ENCODE measurements at regions not wholly inside any gene's neighbourhood (a gene's known extent, or its start where the extent isn't known, plus 50 kb on each side); places are given as distances from the start of the nearest gene placed in this dataset.

DNA sequence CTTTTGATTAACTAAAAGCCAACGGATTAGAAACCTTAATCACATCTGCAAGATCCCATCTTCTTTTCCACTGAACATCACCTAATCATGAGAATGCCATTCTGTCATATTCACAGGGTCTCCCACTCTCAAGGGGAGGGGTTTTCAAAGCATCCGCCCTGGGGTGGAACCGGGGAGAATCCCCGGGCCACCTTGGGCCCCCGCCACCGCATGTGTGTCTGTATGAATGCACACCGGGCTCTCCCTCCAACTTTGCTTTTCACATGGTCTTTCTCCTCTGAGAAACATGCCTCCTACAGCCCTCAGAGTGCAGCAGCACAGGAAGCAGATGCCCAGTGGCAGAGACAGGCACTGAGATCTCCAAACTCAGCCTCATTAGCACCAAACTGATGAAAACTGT lies 233.2 kb upstream of the PPP2R2D start:
- H3K9me3 ChIP-seq (ENCODE audit: control insufficient read depth in 2 of 3, low read length in 3 of 3), result peaks cover 0 to 3% (median 0%) of the 10 kb centered on the region in 3 experiments
- DNase-seq (no peak), ATAC-seq (no peak)
- Mint-ChIP-seq H3K9me3 (peaks cover 7 to 24% (median 10%) of the 10 kb centered on the region in 11 donors), H3K27ac (no peak overlapping the region), H3K4me1 (peaks cover 0 to 2% (median 0%) of the 10 kb centered on the region in 7 donors), H3K4me3 (no peak overlapping the region), H3K27me3 (peaks cover 0 to 27% (median 4%) of the 10 kb centered on the region in 5 donors), H3K36me3 (no peaks in the 10 kb centered on the region)
- no peaks in the 10 kb centered on the region for H3K36me3 ChIP-seq (ENCODE audit: control insufficient read depth in 2 of 3, insufficient read depth in 3 of 3, low read length in 3 of 3)
- no peak overlapping the region for H3K27ac ChIP-seq (ENCODE audit: low read depth, low read length)
- ChIA-PET CTCF (no interaction called here), POLR2A (no interaction called here)
- H3K4me1 ChIP-seq (ENCODE audit: control insufficient read depth in 2 of 2, insufficient read depth in 2 of 2, low read length in 2 of 2), result no peaks in the 10 kb centered on the region
- no peaks in the 10 kb centered on the region for H3K27me3 ChIP-seq (ENCODE audit: control insufficient read depth in 2 of 2, insufficient read depth in 2 of 2, low read length in 2 of 2)
- no peak overlapping the region for H3K4me3 ChIP-seq (ENCODE audit: low read length)
- intact Hi-C loops (cut with micrococcal nuclease), result no loop called here

DNA sequence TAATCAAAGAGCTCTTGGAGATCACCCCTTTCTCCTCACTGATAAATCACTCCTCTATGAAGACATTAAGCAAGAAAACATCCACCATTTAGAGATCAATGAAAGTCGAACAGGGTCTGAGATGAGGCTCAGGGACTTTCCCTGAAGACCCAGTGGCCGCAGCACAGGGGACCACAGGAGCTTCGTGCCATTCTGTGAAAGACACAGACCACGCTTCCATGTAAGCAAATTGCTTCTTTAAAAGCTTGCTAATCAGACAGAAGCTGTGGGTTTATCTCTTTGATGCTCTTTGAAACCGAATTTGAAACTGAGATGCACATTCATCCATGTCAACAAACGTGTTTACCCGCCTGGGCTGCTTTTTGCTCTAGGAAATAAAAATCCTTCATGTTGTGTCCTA lies 231.9 kb upstream of the PPP2R2D start:
- H3K4me1 Mint-ChIP-seq, result no peaks in the 10 kb centered on the region
- no peak overlapping the region for H3K27ac Mint-ChIP-seq
- ATAC-seq (no peak), DNase-seq (no peak)
- ChIA-PET POLR2A (no interaction called here), CTCF (no interaction called here)
- H3K27me3 ChIP-seq (ENCODE audit: control insufficient read depth in 2 of 2, insufficient read depth in 2 of 2, low read length in 2 of 2), result no peaks in the 10 kb centered on the region
- no peak overlapping the region for H3K27ac ChIP-seq (ENCODE audit: low read depth, low read length)
- H3K4me1 ChIP-seq (ENCODE audit: control insufficient read depth in 2 of 2, insufficient read depth in 2 of 2, low read length in 2 of 2), result no peaks in the 10 kb centered on the region
- H3K27me3 Mint-ChIP-seq, result peaks cover 0 to 20% (median 3%) of the 10 kb centered on the region in 5 donors
- H3K4me3 ChIP-seq (ENCODE audit: low read length), result no peak overlapping the region
- no peaks in the 10 kb centered on the region for H3K36me3 ChIP-seq (ENCODE audit: control insufficient read depth in 2 of 3, insufficient read depth in 3 of 3, low read length in 3 of 3)
- intact Hi-C loops (cut with micrococcal nuclease), result no loop called here
- H3K36me3 Mint-ChIP-seq, result no peaks in the 10 kb centered on the region
- H3K9me3 ChIP-seq (ENCODE audit: control insufficient read depth in 2 of 3, low read length in 3 of 3), result peaks cover 0 to 3% (median 0%) of the 10 kb centered on the region in 3 experiments
- peaks cover 6 to 31% (median 8%) of the 10 kb centered on the region in 11 donors for H3K9me3 Mint-ChIP-seq
- no peak overlapping the region for H3K4me3 Mint-ChIP-seq

DNA sequence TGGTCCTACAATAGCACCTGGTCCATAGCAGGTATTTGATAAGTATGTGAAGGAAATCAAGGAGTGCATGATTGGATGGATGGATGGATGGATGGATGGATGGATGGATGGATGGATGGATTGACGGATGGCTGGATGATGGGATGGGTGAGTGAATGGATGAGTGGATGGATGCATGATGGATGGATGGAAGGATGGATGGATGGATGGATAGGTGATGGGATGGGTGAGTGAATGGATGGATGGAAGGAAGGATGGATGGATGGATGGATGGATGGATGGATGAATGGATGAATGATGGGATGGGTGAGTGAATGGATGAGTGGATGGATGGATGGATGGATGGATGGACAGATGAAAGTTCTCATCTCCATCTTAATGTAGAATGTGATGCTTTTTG lies 231.0 kb upstream of the PPP2R2D start:
- no peaks in the 10 kb centered on the region for H3K27me3 ChIP-seq (ENCODE audit: control insufficient read depth in 2 of 2, insufficient read depth in 2 of 2, low read length in 2 of 2)
- peaks cover 0 to 19% (median 0%) of the 10 kb centered on the region in 5 donors for H3K27me3 Mint-ChIP-seq
- H3K4me1 Mint-ChIP-seq, result no peaks in the 10 kb centered on the region
- H3K4me3 Mint-ChIP-seq, result no peak overlapping the region
- no peak for ATAC-seq
- H3K4me3 ChIP-seq (ENCODE audit: low read length), result no peak overlapping the region
- H3K27ac Mint-ChIP-seq, result no peak overlapping the region
- no peaks in the 10 kb centered on the region for H3K36me3 ChIP-seq (ENCODE audit: control insufficient read depth in 2 of 3, insufficient read depth in 3 of 3, low read length in 3 of 3)
- peaks cover 6 to 31% (median 8%) of the 10 kb centered on the region in 11 donors for H3K9me3 Mint-ChIP-seq
- POLR2A ChIA-PET, result interaction anchor here (0.6 kb wide), 1 partner anchor 88 kb away, joined by 3 read pairs; no protein-coding TSS in a partner anchor
- intact Hi-C loops (cut with micrococcal nuclease), result no loop called here
- H3K27ac ChIP-seq (ENCODE audit: low read depth, low read length), result no peak overlapping the region
- peaks cover 0 to 3% (median 0%) of the 10 kb centered on the region in 3 experiments for H3K9me3 ChIP-seq (ENCODE audit: control insufficient read depth in 2 of 3, low read length in 3 of 3)
- no peak for DNase-seq
- H3K36me3 Mint-ChIP-seq, result no peaks in the 10 kb centered on the region
- no peaks in the 10 kb centered on the region for H3K4me1 ChIP-seq (ENCODE audit: control insufficient read depth in 2 of 2, insufficient read depth in 2 of 2, low read length in 2 of 2)
- CTCF ChIA-PET, result no interaction called here

DNA sequence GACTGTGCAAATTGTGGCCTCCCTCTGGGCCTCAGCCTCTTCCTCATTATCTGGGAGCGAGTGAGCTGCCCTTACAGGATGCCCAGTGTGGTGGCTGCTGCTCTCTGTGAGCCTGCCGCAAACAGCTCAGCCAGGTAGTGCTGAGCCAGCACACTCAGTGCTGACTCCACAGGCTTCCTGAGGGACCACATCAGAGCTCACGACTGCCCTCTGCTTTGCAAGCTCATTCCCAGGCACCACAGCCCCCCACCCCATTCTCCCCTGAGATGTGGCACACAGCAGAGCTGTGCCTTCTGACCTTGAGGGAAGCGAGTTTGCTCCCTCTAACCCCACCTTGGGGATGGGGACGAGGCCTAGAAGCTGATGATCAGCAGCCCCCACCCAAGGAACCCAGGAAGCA lies 230.5 kb upstream of the PPP2R2D start:
- H3K9me3 Mint-ChIP-seq, result peaks cover 6 to 31% (median 8%) of the 10 kb centered on the region in 11 donors
- no peak for ATAC-seq
- H3K27ac Mint-ChIP-seq, result no peak overlapping the region
- POLR2A ChIA-PET, result interaction anchor here (0.6 kb wide), 1 partner anchor 88 kb away, joined by 3 read pairs; no protein-coding TSS in a partner anchor
- Histone ChIP-seq H3K27ac (ENCODE audit: low read depth, low read length) (no peak overlapping the region), H3K27me3 (ENCODE audit: control insufficient read depth in 2 of 2, insufficient read depth in 2 of 2, low read length in 2 of 2) (no peaks in the 10 kb centered on the region), H3K4me3 (ENCODE audit: low read length) (no peak overlapping the region), H3K4me1 (ENCODE audit: control insufficient read depth in 2 of 2, insufficient read depth in 2 of 2, low read length in 2 of 2) (no peaks in the 10 kb centered on the region), H3K9me3 (ENCODE audit: control insufficient read depth in 2 of 3, low read length in 3 of 3) (peaks cover 0 to 3% (median 0%) of the 10 kb centered on the region in 3 experiments), H3K36me3 (ENCODE audit: control insufficient read depth in 2 of 3, insufficient read depth in 3 of 3, low read length in 3 of 3) (no peaks in the 10 kb centered on the region)
- DNase-seq, result no peak
- intact Hi-C loops (cut with micrococcal nuclease), result no loop called here
- CTCF ChIA-PET, result no interaction called here
- no peaks in the 10 kb centered on the region for H3K36me3 Mint-ChIP-seq
- H3K4me1 Mint-ChIP-seq, result no peaks in the 10 kb centered on the region
- H3K4me3 Mint-ChIP-seq, result no peak overlapping the region
- peaks cover 0 to 19% (median 0%) of the 10 kb centered on the region in 5 donors for H3K27me3 Mint-ChIP-seq

DNA sequence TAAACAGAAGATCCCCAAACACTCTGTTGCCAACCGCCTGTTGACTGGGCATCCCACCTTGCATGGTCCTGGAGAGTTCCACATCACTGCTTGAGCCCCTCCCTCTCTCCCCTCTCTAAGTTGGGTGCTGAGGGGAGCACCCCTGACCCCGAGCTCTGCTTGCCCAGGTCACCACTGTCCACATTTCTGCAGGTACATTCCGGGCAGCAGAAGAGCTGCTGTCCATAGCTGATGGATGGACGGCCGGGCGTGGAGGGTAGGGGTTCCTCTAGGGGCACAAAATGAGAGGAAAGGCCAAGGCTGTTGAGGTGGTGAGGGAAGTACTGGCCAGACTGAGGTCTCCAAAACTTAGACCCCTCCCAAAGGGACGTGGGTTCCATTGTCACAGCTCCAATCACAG lies 227.4 kb upstream of the PPP2R2D start:
- Histone ChIP-seq H3K27ac (ENCODE audit: low read depth, low read length) (no peak overlapping the region), H3K36me3 (ENCODE audit: control insufficient read depth in 2 of 3, insufficient read depth in 3 of 3, low read length in 3 of 3) (no peaks in the 10 kb centered on the region), H3K4me1 (ENCODE audit: control insufficient read depth in 2 of 2, insufficient read depth in 2 of 2, low read length in 2 of 2) (no peaks in the 10 kb centered on the region), H3K4me3 (ENCODE audit: low read length) (no peak overlapping the region), H3K27me3 (ENCODE audit: control insufficient read depth in 2 of 2, insufficient read depth in 2 of 2, low read length in 2 of 2) (no peaks in the 10 kb centered on the region), H3K9me3 (ENCODE audit: control insufficient read depth in 2 of 3, low read length in 3 of 3) (peaks cover 0 to 3% (median 0%) of the 10 kb centered on the region in 3 experiments)
- peaks cover 0 to 22% (median 0%) of the 10 kb centered on the region in 5 donors for H3K27me3 Mint-ChIP-seq
- ChIA-PET CTCF (no interaction called here), POLR2A (no interaction called here)
- no peak overlapping the region for H3K4me3 Mint-ChIP-seq
- ATAC-seq (no peak), DNase-seq (no peak)
- peaks cover 4 to 25% (median 8%) of the 10 kb centered on the region in 11 donors for H3K9me3 Mint-ChIP-seq
- H3K27ac Mint-ChIP-seq, result no peak overlapping the region
- no peaks in the 10 kb centered on the region for H3K36me3 Mint-ChIP-seq
- intact Hi-C loops (cut with micrococcal nuclease), result no loop called here
- H3K4me1 Mint-ChIP-seq, result peaks cover 0 to 2% (median 0%) of the 10 kb centered on the region in 7 donors

DNA sequence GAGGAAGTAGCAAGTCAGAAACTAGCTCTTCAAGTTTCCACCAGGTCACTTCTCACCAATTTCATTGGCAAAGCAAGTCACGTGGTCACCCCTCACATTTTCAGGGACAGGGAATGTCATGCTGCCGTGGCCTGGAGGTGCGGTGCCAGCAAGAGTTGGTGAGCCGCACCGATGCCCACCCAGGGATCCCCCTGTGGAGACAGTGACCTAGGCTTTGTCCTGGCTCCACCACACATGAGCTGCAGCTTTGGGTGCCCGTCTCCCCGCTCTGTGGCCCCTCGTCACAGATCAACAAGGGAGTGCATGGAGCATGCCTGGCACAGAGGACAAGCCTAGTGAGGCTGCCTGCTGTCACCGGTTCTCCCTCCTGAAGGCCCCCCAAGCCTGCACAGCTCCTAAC lies 226.7 kb upstream of the PPP2R2D start:
- ChIA-PET POLR2A (no interaction called here), CTCF (no interaction called here)
- Histone ChIP-seq H3K27me3 (ENCODE audit: control insufficient read depth in 2 of 2, insufficient read depth in 2 of 2, low read length in 2 of 2) (no peaks in the 10 kb centered on the region), H3K9me3 (ENCODE audit: control insufficient read depth in 2 of 3, low read length in 3 of 3) (peaks cover 0 to 3% (median 0%) of the 10 kb centered on the region in 3 experiments), H3K36me3 (ENCODE audit: control insufficient read depth in 2 of 3, insufficient read depth in 3 of 3, low read length in 3 of 3) (no peaks in the 10 kb centered on the region), H3K27ac (ENCODE audit: low read depth, low read length) (no peak overlapping the region), H3K4me3 (ENCODE audit: low read length) (no peak overlapping the region), H3K4me1 (ENCODE audit: control insufficient read depth in 2 of 2, insufficient read depth in 2 of 2, low read length in 2 of 2) (no peaks in the 10 kb centered on the region)
- Mint-ChIP-seq H3K4me1 (peaks cover 0 to 2% (median 0%) of the 10 kb centered on the region in 7 donors), H3K36me3 (no peaks in the 10 kb centered on the region), H3K4me3 (no peak overlapping the region), H3K27ac (no peak overlapping the region), H3K27me3 (peaks cover 0 to 17% (median 0%) of the 10 kb centered on the region in 5 donors), H3K9me3 (peaks cover 4 to 25% (median 8%) of the 10 kb centered on the region in 11 donors)
- DNase-seq, result no peak
- no peak for ATAC-seq
- intact Hi-C loops (cut with micrococcal nuclease), result no loop called here

DNA sequence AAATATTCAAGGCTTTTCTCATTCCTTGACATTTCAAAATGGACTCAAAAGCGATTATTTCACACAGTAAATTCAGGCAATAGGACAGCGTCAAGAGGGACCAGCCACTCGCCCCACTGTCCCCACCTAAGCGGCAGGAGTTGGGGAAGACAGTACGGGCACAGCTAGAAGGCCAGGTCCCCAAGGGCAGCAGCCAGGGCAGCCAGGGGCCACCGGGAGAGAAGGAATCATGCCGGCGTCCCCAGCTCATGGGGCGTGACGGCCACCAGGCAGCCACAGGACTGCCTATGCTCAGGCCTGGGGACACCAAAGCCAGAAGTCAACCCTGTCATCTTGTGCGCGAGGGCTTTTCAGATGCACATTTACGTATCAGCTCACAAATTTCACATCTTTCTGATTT lies 225.7 kb upstream of the PPP2R2D start:
- ChIA-PET POLR2A (no interaction called here), CTCF (no interaction called here)
- Mint-ChIP-seq H3K4me1 (peaks cover 0 to 2% (median 0%) of the 10 kb centered on the region in 7 donors), H3K36me3 (no peaks in the 10 kb centered on the region), H3K4me3 (no peak overlapping the region), H3K9me3 (peaks cover 2 to 25% (median 8%) of the 10 kb centered on the region in 11 donors), H3K27me3 (peaks cover 0 to 23% (median 0%) of the 10 kb centered on the region in 5 donors), H3K27ac (no peak overlapping the region)
- Histone ChIP-seq H3K4me3 (ENCODE audit: low read length) (no peak overlapping the region), H3K36me3 (ENCODE audit: control insufficient read depth in 2 of 3, insufficient read depth in 3 of 3, low read length in 3 of 3) (no peaks in the 10 kb centered on the region), H3K4me1 (ENCODE audit: control insufficient read depth in 2 of 2, insufficient read depth in 2 of 2, low read length in 2 of 2) (no peaks in the 10 kb centered on the region), H3K27ac (ENCODE audit: low read depth, low read length) (no peak overlapping the region), H3K9me3 (ENCODE audit: control insufficient read depth in 2 of 3, low read length in 3 of 3) (no peaks in the 10 kb centered on the region), H3K27me3 (ENCODE audit: control insufficient read depth in 2 of 2, insufficient read depth in 2 of 2, low read length in 2 of 2) (no peaks in the 10 kb centered on the region)
- intact Hi-C loops (cut with micrococcal nuclease), result no loop called here
- no peak for ATAC-seq
- DNase-seq, result no peak
